Osteoblast (primary cell): ENCODE measurements at regions not wholly inside any gene's neighbourhood (a gene's known extent, or its start where the extent isn't known, plus 50 kb on each side); places are given as distances from the start of the nearest gene placed in this dataset.

Experiments used
- DNase-seq: peaks from one replicate; pipeline ENCODE4 v3.0.0; 2011; ENCODE audit warnings: low spot score, mixed read lengths; ENCODE audit not compliant: insufficient read length; ENCODE audit errors: missing footprints
- H2AFZ ChIP-seq: 2 replicates; pipeline ENCODE4 v1.6.0; 2011; ENCODE audit warnings: mild to moderate bottlenecking, low read length
- H3K27ac ChIP-seq: 2 replicates; pipeline ENCODE4 v1.5.1; 2011; ENCODE audit warnings: mild to moderate bottlenecking, low read depth, low read length, moderate library complexity
- H3K27me3 ChIP-seq: 2 replicates; pipeline ENCODE4 v1.6.0; 2012; ENCODE audit warnings: mild to moderate bottlenecking, control low read depth, inconsistent platforms, low read length, moderate library complexity; ENCODE audit not compliant: insufficient read depth
- H3K36me3 ChIP-seq: 2 replicates; pipeline ENCODE4 v1.5.1; 2011; ENCODE audit warnings: mild to moderate bottlenecking, low read length, control low read depth, moderate library complexity; ENCODE audit not compliant: insufficient read depth
- H3K4me1 ChIP-seq: 2 replicates; pipeline ENCODE4 v1.5.1; 2011; ENCODE audit warnings: mild to moderate bottlenecking, low read length, control low read depth, moderate library complexity; ENCODE audit not compliant: insufficient read depth
- H3K4me2 ChIP-seq: 2 replicates; pipeline ENCODE4 v1.6.0; 2011; ENCODE audit warnings: mild to moderate bottlenecking, low read length; ENCODE audit not compliant: insufficient read depth
- H3K4me3 ChIP-seq: fragments of 200-600 bp; sonication (generic); 3 replicates; pipeline ENCODE4 v1.5.1; 2012; ENCODE audit warnings: mild to moderate bottlenecking, low read length, inconsistent platforms; ENCODE audit not compliant: insufficient read depth
- H3K79me2 ChIP-seq: 2 replicates; pipeline ENCODE4 v1.6.0; 2012; ENCODE audit warnings: mild to moderate bottlenecking, low read length, control low read depth, inconsistent platforms; ENCODE audit not compliant: insufficient read depth
- H3K9me3 ChIP-seq: 2 replicates; pipeline ENCODE4 v1.5.1; 2011; ENCODE audit warnings: low read depth, low read length, control low read depth
- H4K20me1 ChIP-seq: 2 replicates; pipeline ENCODE4 v1.6.0; 2012; ENCODE audit warnings: mild to moderate bottlenecking, low read length, control low read depth; ENCODE audit not compliant: insufficient read depth
- TF ChIP-seq, protein P1 (sequence below): IDR thresholded peaks from 2 replicates; pipeline ENCODE4 v1.5.1; 2011; ENCODE audit warnings: mild to moderate bottlenecking, low read depth, low read length, moderate library complexity; ENCODE audit errors: extremely low read depth

DNA sequence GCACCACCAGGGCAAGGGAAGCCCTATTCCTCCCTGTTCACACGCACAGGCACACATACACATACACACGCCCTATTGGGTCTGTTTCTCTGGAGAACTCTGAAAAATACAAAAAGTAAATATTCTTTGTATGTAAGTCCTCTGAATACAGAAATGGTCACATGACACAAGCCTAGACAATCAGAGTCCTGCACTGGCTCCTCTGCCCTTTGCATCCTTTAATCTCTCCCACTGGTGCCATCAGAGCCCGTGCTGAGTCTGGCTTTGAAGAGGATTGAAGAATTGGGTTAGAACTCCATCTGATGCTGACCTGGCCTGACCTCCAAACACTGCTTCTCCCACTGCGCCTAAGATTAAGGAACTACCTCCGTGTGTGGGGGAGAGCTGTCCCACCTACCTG, 273.2 kb upstream of the TBX3 start:
- Histone ChIP-seq H3K9me3 (no peaks in the 10 kb centered on the region), H3K36me3 (no peaks in the 10 kb centered on the region), H3K27me3 (no peaks in the 10 kb centered on the region), H3K4me1 (no peaks in the 10 kb centered on the region), H4K20me1 (no peaks in the 10 kb centered on the region), H2AFZ (no peak overlapping the region), H3K4me3 (no peak overlapping the region), H3K79me2 (no peaks in the 10 kb centered on the region), H3K4me2 (no peak overlapping the region), H3K27ac (no peak overlapping the region)
- no peak for DNase-seq
- TF ChIP-seq, protein P1, sequence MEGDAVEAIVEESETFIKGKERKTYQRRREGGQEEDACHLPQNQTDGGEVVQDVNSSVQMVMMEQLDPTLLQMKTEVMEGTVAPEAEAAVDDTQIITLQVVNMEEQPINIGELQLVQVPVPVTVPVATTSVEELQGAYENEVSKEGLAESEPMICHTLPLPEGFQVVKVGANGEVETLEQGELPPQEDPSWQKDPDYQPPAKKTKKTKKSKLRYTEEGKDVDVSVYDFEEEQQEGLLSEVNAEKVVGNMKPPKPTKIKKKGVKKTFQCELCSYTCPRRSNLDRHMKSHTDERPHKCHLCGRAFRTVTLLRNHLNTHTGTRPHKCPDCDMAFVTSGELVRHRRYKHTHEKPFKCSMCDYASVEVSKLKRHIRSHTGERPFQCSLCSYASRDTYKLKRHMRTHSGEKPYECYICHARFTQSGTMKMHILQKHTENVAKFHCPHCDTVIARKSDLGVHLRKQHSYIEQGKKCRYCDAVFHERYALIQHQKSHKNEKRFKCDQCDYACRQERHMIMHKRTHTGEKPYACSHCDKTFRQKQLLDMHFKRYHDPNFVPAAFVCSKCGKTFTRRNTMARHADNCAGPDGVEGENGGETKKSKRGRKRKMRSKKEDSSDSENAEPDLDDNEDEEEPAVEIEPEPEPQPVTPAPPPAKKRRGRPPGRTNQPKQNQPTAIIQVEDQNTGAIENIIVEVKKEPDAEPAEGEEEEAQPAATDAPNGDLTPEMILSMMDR, result no peak

DNA sequence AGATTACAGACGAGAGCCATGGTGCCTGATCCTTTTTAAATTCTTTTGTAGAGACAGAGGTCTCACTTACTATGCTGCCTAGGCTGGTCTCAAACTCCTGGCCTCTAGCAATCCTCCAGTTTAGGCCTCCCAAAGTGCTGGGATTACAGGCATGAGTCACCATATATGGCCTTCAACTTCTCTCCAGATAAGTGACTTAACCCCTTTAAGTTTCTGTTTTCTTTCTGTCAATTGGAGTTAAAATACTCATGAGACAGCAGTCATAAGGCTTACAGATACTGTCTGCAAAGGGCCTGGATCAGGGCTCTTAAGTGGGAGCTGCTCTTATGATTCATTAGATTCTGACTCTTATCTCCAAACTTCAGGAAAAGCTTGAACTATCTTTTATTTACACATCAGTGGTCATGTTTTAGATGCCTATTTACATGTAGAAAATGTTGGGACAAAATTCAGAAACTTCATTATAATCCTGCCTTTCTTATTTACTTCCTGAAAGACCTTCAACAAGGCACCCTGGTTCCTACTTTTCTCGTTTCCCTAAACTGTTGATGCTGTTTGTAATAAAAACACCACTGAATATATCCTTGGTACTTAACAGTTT, 271.5 kb upstream of the TBX3 start:
- TF ChIP-seq, protein P1, result no peak
- H3K9me3 ChIP-seq, result no peaks in the 10 kb centered on the region
- H3K36me3 ChIP-seq, result no peaks in the 10 kb centered on the region
- no peak overlapping the region for H3K27ac ChIP-seq
- H3K27me3 ChIP-seq, result no peaks in the 10 kb centered on the region
- peak; percentile 25 for DNase-seq
- no peak overlapping the region for H2AFZ ChIP-seq
- H3K4me3 ChIP-seq, result no peak overlapping the region
- no peaks in the 10 kb centered on the region for H3K79me2 ChIP-seq
- no peak overlapping the region for H3K4me2 ChIP-seq
- H4K20me1 ChIP-seq, result no peaks in the 10 kb centered on the region
- no peaks in the 10 kb centered on the region for H3K4me1 ChIP-seq

DNA sequence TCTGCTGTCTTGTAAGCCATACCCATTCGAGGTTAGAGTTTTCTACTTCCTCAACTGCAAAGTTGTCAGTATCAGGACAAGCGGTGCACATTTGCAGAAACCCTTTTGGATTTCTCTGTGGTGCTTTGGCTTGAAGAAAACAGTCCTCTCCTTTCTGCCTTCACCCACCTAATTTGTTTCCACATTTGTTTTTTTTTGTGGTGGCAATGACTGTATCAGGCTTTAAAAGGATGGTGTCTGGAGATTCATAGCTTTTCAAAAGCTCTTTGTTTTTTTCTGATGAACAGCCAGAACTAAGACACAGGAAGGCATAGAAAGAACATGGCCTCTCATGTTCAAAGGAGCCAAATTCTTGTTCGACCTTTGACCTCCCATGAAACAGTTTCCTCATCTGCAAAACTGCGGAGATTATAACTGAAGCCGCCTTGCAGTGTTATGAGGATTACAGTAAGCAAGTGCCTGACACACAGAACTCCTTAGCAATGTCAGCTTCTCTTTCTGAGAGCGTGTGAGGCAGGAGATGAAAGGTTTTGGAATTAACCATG, 270.6 kb upstream of the TBX3 start:
- TF ChIP-seq, protein P1, result no peak
- Histone ChIP-seq H3K4me3 (no peak overlapping the region), H3K9me3 (no peaks in the 10 kb centered on the region), H3K4me1 (no peaks in the 10 kb centered on the region), H4K20me1 (no peaks in the 10 kb centered on the region), H3K27ac (no peak overlapping the region), H3K4me2 (no peak overlapping the region), H3K36me3 (no peaks in the 10 kb centered on the region), H3K27me3 (no peaks in the 10 kb centered on the region), H3K79me2 (no peaks in the 10 kb centered on the region), H2AFZ (no peak overlapping the region)
- DNase-seq, result peak; percentile 41

DNA sequence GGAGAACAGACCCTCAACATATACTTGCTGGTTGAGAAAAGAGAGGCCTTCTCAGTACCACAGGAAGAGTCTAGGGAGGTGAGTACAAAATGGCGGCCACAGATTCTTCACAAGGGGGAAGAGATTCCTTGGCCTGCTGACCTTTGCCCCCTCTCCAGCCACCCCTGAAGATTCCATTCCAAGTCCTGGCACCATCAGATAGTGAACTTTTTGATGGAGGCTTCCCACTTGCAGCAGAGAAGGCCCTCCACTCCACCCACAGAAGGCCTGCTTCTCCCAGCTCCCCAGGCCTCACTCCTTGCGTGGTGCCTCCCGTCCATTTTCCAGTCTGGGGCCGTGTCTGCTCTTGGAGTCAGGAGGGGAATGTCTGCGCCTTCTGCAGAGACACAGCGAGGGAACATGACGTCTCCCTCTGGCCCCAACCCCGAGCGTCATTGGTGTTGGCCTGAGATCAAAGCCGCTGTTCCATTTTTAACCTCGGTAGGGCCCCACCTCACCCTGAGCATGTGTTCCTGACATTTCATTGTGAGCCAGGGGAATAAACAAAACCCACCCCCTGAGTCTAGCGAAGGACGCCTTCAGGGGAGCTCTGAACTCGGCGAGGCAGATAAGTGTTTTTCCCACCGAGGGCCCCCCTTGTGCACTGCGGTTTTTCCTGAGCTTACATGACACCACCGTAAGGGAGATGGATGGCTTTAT, 268.7 kb upstream of the TBX3 start:
- Histone ChIP-seq H3K4me3 (no peak overlapping the region), H3K27me3 (no peaks in the 10 kb centered on the region), H3K9me3 (no peaks in the 10 kb centered on the region), H4K20me1 (no peaks in the 10 kb centered on the region), H3K79me2 (no peaks in the 10 kb centered on the region), H3K4me1 (no peaks in the 10 kb centered on the region), H3K36me3 (no peaks in the 10 kb centered on the region), H2AFZ (no peak overlapping the region), H3K4me2 (no peak overlapping the region), H3K27ac (no peak overlapping the region)
- no peak for DNase-seq
- TF ChIP-seq, protein P1, result no peak
